ENCODE measurements at regions not wholly inside any gene's neighbourhood (a gene's known extent, or its start where the extent isn't known, plus 50 kb on each side); places are given as distances from the start of the nearest gene placed in this dataset.

DNA sequence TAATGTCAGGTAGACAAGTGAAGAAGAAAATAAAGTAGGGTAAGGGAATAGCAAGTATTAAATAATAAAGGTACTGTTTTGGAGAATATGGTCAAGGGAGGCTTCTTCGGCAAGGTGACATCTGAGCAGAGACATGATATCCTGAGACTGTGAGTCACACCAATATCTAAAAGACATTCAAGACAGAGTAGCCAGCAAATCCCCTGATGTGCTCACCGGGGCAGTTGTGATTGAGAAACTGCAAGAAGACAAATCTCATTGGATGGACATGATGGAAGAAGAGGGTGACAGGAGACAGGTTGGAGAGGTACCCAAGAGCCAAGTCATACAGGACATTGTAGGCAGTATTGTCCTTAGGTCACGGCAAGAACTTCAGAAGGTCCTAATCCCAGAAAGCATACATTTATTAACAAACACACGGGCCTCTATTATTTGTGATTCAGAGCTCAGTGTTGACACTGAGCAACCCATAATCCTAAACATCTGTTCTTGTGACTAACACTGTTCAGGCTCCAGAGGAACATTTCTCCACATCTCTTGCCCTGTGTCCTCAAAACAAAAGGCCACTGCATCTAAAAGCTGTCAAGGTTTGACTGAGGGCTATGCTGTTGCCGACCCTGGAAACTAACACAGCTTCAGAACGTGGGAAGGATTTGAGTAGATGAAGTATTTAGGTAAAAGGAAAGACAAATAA lies 258.7 kb upstream of the CLINT1 start:
- DNase-seq (ENCODE audit: low spot score), result no peak

DNA sequence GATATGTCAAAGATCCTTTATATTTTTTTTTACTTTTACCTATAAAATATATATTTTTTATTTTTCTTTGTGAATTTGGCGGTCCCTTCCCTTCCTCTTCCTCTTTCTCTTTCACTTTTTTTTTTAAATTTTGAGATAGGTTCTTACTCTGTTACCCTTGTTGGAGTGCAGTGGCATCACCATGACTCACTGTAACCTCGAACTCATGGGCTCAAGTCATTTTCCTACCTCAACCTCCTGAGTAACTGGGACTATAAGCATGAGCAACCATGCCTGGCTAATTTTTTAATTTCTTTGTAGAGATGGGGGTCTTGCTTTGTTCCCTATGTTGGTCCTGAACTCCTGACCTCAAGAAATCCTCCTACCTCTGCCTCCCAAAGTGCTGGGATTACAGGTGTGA lies 258.0 kb upstream of the CLINT1 start:
- DNase-seq (ENCODE audit: low spot score), result no peak

DNA sequence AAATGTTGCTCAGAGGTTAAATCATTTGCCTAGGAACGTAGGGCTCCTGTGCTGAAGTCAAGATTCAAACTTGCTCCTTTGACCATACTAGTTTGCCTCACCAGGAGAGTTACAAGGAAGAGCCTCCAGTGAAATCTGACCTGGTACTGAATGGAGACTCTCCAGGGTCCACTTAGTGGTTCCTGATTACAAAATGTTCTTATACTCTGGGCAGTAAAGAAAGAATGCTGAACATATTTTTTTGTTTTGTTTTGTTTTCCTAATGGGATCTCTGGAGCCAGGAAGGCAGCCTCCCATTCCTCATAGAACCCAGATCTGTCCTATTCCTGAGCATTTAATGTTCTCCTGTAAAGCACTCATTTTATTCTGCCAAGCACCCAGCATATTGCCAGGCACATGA lies 256.5 kb upstream of the CLINT1 start:
- DNase-seq (ENCODE audit: low spot score), result no peak

DNA sequence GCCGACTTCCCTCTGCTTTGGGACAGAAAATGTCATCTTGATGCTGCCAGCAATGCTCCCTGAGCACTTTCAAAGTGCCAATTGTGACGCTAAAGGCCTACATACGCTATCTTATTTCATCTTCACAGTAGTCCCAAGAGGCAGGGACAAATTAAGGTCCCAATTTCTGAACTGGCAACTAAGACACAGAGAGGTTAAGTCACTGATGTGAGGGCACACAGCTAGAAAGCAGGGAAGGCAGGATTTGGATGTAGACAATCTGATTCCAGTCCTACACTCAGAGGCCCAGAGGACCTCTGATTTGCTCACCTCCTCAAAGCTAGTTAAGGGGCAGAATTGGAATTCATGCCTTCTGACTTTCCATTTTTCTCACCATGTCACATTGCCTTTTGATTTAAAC lies 249.2 kb upstream of the CLINT1 start:
- no peak for DNase-seq (ENCODE audit: low spot score)

DNA sequence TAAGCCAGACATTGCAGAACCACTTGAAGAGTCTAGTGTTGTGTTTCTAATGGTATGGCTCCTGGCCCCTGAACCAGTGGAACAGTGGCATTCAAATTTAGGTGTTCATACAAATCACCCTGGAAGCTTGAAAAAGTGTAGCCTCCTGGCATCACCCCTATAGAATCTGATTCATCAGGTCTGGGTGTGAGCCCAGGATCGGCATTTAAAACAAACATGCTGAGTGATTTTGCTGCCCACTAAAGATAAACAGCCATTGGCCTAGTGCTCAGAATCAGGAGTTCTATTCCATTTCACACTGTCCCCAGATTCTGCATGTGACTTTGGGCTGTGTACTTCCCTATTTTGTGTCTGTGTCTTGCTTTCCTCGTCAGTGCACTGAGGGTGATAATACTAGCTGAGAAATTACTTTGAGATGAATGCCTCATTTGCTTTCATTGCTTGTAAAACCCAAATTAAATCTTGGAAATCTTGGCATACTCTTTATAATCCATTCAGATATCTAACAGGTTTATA lies 241.5 kb upstream of the CLINT1 start:
- DNase-seq (ENCODE audit: low spot score), result no peak

DNA sequence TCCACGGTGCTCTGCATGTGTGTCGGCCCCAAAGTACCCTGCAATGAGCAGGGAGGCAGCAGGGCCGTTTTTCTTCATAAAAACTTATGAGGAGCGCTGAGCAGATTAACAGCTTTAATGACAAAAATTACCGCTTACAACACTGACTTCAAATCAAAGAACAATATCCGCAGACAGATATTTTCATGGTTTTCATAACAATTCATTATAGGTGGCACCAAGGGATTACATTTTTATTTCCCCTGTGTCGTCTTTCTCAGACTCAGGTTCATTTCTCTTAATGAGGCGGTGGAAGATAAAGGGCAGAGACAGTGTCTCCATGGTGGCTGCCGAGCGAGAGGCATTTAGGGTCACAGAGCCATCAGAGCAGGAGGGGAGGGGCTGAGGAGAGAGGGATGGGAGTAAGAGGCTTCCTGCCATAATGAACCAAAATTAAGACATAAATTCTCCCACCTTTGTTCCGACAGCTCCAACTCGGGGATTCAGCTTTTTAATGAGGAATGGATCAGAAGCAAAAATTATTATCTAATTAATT lies 240.7 kb upstream of the CLINT1 start:
- DNase-seq (ENCODE audit: low spot score), result no peak

DNA sequence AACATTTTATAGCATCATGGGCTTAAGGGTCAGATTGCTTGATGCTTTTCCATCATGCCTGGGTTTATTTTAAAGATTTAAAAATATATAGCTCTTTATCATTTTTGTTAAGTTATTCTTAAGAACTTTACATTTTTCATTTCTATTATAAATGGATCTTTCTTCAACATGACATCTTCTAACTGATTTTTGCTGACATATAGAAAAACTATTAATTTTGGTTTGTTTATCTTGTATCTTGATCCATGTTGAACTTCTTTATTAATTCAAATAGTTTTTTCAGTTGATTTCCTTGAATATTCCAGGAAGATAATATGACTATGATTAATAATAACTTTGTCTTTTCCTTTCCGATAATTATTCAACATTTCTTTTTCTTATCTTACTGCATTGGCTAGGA lies 237.9 kb upstream of the CLINT1 start:
- no peak for DNase-seq (ENCODE audit: low spot score)

DNA sequence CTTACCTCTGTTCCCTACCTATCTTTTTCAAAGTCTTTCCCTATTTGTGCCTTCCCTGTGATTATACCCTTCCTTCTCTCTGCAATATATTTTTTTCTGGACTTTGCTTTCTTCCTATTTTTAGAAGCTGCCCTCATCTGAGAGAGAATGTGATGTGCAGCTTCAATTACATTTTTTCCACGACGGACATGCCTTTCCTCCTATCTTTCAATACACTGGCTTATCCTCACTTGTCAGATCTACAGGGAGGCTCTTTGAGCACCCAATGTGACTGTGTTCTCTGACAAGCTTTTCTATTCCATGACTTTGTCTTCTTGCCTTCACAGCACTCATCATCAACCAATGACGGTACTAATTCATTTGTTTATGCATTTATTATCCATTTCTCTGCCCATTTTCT lies 227.9 kb upstream of the CLINT1 start:
- DNase-seq (ENCODE audit: low spot score), result no peak

DNA sequence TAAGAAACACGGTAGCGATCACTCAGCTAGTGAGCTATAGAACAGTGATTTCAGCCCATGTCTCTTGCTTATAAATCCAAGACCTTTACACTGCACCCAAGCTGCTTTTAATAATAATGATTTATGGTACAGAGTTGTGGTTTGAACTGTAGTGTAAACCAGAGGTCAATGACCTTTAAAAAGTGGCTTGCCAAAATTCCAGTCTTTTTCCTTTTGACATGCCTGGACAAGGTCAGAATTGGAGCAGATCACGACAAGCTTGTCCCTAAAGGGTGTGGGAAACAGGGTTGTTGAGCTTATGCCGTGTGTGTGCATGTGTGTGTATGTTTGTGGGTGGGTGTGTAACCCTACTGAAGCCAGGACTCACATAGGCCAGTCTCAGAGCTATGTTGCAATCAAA lies 225.3 kb upstream of the CLINT1 start:
- no peak for DNase-seq (ENCODE audit: low spot score)

DNA sequence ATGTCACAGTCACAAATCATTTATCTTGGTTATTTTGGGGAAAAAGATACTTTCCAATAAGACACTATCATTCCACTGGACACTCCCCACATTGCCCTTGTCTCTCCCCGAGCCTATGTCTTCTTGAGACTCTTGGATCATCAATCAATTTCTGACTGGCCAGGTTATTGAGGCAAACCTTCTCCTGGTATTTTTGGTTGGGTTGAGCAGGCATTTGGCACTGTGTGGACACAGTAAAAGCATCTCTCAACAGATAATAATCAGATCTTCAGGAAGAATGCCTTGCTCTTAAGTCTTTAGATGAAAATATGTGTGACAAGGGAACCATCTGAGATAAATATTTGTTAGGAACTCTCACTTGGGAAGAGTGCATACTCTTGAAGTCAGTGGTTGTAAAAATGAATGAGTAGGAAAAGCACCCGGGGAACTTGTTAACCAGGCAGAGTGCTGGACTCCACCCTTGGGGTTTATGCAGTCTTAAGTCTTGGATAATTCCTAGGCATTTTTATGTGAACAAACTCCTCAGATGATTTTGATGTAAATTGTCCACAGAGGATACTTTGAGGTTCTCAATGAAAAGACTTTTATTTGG lies 223.8 kb upstream of the CLINT1 start:
- no peak for DNase-seq (ENCODE audit: low spot score)

DNA sequence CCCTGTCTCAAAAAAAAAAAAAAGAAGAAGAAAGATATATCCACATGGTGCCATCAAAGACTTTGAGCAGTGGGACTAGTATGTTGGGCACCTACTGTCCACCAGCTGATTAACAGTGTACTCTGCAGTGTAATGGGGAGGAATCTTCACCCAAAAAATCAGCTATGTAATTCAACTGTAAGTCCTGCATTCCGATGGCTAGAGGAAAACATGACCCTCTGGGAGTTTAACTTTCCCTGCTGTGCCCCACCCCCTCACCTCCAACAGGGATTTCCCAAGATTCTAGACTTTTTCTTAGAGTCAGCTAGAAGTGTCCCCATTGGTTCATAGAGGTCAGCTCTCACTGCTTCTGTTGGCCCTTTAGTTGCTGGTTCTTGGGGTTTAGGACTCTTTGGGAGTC lies 221.2 kb upstream of the CLINT1 start:
- DNase-seq (ENCODE audit: low spot score), result no peak

DNA sequence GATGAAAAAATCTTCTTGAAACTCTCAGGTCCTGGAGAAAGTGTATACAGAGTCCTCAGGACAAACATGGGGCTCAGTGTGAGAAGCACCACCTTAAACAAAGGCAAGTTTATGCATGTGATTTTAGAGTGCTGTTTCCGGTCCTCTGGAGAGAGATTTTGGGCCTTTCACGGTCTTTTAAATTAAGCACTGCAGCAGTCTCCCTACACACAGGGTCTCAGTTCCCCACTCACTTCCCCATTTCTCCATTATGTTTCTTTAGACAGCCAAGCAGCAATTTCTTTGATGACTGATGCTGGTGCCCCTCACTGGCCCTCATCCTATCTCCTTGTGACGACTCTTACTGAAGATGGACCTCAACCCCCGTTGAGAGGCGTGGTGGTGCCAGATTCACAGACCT lies 220.2 kb upstream of the CLINT1 start:
- DNase-seq (ENCODE audit: low spot score), result no peak

DNA sequence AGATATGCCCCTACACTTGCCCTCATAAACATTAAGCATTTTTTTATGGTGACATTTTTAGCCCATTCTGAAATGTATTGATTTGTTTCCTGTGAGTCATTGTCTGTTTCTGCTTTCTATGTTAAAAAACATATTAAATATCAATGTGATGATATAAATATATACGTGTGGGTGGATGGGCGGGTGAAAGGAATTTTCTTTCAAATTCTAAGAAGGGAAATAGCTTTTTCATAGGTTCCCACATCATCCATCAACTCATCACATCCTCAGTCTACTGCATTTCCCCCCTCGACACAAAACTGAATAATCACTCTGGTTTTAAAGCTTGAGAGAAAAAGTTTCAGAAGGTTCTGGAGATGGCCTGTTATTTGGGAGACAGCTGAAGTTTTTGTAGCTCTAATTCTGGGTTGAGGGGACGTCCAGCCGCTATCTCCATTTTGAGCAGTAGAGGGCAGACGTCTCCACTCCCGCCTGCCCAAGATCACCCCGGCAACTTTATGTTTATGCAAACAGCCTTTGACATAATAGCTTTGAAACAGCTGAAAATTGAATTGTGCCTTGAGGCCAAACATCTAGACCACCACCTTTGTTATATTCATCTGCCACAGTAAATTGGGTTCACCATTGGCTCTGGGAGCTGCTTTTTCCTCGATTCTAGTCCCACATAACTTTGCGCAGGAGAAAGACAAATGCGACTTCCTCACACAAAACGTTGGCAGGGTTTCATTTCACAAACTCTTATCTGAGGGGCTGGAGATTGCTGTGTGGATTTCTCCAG lies 216.2 kb upstream of the CLINT1 start:
- DNase-seq (ENCODE audit: low spot score), result peak; percentile 54

DNA sequence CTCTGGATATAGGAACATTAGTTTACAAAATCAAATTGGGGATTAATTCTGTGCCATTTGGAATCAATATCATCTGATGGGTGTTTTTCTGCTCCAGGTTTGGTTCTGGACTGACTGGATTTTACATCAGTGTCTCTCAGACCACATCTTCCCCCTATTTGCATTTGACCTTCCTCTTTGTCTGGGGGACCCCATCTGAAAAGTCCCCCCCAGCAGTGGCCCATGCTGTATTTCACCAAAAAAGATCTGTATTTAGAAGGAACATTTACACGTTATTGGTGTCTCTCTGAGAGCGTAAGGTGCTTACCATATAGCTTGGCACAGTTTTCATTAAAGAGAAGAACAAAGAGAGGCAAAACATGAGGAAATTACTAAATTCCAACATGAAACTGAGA lies 215.6 kb upstream of the CLINT1 start:
- DNase-seq (ENCODE audit: low spot score), result no peak

DNA sequence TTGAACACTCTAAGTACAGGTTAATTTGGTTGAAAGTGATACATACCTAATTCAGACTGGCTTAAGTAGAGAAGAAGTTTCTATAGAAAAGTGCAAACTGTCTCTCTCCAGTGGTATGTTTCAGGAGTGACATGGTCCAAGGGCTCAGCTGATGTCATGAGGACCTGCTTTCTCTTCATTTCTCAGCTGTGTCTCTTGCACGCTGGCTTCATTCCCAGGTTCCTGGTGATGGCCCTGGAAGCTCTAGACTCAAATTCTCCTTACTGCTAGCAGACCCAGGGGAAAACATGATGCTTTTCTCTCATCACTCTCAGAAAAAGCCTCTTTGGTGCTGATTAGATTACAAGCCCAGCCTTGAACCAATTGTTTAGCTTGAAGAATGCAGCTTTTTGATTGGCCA lies 211.9 kb upstream of the CLINT1 start:
- DNase-seq (ENCODE audit: low spot score), result no peak

DNA sequence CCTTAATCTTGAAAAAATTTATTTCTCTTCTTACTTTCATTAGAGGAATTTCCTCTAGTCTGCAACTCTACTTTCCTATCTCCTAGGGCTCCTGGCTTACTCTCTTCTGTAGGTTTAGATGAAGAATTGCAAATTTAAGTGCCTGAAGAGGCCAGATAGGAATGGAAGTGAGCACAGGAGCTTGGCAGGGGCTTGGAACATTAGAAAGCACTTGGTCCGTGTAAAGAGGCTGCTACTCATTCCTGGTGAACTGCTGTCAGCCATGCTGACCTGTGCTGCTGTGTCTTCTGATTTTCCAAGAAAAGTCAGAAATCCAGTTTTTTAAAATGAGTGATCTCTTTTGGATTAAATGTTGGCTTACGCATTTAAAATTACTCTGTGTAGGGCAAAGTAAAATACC lies 210.9 kb upstream of the CLINT1 start:
- no peak for DNase-seq (ENCODE audit: low spot score)

DNA sequence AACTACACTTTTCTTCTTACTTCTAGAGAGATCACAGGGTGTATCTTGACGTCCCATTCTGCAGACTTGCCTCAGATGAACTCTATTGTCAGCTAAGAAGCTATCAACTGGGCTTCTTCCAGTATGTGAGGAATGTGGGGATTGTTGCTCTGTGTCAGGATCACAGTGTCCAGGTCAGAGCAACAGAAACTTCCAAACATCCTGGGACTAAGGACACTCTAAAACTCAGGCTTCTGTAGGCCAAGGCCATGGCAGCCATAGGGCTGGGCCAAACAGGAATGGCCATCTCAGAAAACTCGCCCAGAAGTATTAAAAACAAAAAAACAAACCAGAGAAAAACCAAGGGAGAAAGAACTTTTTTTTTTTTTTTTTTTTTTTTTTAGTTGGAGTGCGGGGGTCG lies 210.0 kb upstream of the CLINT1 start:
- no peak for DNase-seq (ENCODE audit: low spot score)

DNA sequence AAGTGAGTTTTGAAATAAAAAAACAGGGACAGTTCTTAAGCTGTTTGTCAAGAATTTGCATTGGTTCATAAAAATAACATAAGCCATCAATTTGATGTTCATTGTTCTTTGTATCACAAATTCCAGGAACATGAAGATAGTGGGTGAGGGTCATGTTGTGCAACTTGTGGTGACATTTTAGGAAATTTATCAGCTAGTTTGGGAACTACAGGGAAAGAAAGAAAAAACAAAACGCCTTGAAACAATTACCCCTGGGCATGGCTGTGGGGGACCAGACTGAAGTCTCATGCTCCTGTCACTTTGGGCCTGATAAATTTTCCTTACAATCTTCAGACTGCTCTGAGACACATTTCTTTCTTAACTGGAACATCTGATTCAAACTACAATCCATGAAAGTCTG lies 207.1 kb upstream of the CLINT1 start:
- DNase-seq (ENCODE audit: low spot score), result no peak

DNA sequence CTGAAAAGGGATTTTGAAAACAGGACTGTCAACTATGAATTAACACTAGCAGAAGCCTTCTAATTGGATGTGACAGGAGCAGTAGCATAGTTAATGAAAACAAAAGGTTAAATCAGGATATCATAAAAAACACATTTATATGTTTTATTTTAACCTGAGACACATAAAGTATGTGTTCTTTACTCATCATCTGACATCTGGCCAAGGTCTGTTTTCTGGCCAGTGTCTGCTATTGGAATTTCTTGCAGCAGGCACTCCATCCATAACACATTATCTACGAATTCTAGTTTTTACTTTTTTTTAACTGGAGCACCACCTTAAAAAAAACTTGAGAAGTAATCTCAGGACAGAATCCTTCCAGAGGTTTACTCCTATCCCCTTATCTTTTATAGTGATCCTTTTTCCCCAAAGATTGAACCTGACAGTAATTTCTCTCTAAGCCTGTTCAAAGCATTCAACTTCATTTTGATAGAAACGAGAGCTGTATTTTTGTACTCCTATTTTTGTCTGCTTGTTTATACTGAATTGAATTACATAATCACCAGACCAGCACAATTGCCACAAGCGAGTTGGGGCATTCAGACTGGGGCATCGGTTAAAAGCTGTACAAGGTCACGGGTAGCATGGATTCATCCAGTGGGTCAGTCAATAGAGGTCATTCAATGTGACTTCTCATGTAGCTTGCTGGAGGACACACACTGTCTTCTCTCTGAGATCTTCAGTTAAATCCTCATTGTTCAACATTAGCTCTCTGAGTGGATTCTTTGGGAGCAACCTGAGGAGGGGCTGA lies 205.6 kb upstream of the CLINT1 start:
- no peak for DNase-seq (ENCODE audit: low spot score)

DNA sequence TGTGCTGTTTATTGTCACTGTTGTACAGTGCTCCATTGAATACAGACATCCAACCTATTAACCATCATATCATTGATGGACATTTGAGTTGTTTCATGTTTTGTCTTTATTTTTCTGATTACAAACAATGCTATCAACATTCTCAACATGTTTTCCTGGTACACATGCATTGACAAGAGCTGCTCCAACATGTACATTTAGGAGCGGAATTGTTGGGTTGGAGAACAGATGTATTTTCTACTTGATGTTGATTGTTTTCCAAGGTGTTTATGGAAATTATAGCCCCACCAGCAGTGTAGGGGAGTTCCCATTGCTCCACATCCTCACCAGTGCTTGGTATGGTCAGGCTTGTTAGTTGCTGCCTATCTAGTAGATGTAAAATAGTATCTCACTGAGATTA lies 204.1 kb upstream of the CLINT1 start:
- no peak for DNase-seq (ENCODE audit: low spot score)

DNA sequence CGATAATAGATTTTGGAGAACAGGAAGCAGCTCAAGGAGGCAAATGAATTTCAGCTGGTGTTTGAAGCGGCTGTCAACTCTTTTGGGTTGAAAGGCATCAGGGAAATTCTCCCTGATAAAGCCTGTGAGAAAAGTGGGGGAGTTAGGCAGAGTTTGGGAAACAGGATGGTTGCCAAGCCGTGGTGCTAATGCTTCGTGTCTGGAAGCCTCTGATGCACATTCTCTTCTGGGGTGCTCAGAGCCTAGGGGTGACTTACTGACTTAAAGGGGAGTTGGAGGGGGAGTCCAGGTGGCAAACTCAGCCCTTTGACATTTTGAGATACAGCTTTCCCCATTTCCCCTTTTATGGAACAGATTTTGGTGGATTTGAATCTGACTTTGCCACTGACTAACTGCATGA lies 202.5 kb upstream of the CLINT1 start:
- no peak for DNase-seq (ENCODE audit: low spot score)

DNA sequence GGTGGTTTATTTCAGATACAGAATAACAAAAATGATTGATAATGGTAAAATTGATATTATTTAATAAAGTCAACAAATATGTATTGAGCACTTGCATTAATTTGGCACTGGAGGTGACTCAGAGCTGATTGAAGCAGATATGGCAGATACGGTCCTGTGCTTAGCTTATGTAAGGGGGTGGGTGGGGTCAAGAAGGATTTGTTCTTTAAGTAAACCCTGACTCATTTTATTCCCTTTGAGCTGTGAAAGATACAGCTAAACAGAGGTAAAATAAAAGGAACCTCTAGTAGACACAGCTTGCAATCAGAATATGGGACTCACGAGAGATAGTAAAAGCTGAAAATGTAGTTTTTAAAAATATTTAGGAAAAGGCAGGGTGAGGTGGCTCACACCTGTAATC lies 201.3 kb upstream of the CLINT1 start:
- DNase-seq (ENCODE audit: low spot score), result no peak
